ENCODE measurements at regions not wholly inside any gene's neighbourhood (a gene's known extent, or its start where the extent isn't known, plus 50 kb on each side); places are given as distances from the start of the nearest gene placed in this dataset.

GRCh38 chr6:79764747-79765146 is 133.6 kb downstream of the SH3BGRL2 start:
- no peak for DNase-seq

DNA sequence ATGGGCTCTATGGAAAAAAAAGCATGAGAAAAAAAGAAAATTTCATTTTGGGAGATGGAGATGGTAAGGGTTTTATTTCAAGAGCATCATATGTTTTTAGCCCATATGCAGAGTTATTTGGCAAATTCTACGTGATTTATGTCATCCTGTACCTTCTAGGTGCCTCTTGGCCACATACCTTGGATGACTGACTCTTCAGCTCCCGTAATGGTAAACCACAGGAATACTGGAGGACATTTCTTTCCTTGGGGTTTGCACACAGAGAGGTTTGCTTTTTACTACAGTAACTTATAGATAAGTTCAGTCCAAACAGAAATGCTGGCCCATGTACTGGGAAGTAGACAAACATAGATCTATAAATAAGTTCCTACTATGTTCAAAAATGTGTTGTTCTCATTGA is 132.2 kb downstream of the SH3BGRL2 start:
- no peak for DNase-seq

DNA sequence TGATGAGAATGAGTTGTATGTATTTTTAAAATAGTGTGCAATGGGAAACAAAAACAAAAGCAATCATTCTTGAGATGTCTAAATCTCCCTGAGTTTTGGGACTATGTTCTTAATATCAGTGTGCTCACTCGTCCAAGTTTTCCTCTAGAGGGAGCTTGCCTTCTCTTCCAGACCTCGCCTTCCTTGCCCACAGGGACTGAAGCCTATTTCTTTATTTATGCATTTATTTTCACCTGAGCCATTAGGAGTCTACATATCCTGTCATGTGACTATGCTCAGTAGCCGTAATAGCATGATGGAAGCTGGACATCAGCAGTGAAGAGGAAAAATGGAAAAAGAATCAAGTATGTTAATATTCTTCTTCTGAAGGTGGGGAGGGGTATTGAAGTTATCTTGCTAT is 131.2 kb downstream of the SH3BGRL2 start:
- DNase-seq, result no peak

- DNase-seq, result no peak
Measured at GRCh38 chr6:79756496-79756895, 125.4 kb downstream of the SH3BGRL2 start.

DNA sequence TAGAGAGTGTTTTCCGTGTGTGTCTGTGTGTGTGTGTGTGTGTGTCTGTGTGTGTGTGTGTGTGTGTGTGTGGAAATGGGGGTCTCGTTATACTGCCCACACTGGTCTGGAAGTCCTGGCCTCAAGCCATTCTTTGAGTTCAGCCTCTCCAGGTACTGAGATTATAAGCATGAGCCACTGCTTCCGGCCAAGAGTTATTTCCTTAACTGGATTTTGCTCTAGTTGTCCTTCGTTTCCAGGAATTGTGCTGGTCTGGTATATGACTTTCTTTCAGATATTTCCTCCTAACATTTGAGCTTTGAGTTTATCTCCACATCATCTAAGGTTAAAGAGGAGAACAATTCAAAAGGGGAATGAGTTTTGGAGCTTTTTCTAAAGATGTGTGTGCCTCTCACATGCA is 124.8 kb downstream of the SH3BGRL2 start:
- DNase-seq, result no peak

Data from right hindlimb (tissue), 1 donor.